B cell (primary cell): ENCODE measurements at regions not wholly inside any gene's neighbourhood (a gene's known extent, or its start where the extent isn't known, plus 50 kb on each side); places are given as distances from the start of the nearest gene placed in this dataset.
"Not testable (repeated sequence)": the region's sequence is repeated elsewhere in the genome, so short reads cannot be mapped to it uniquely, and the experiment has no call there.

Experiments
- ATAC-seq: fragments of 200-7000 bp; cut with Tn5 transposase; one replicate; pipeline ENCODE4 v1.10.0; 2021; ENCODE audit warnings: low read depth, mild to moderate bottlenecking, moderate number of reproducible peaks, moderate library complexity
- CTCF ChIA-PET: fragments of 350-600 bp; sonication (Branson Sonifier 250); formaldehyde crosslinking; loops from one replicate; lab custom pipeline; 2021; ENCODE audit warnings: antibody characterized with exemption, inconsistent platforms; lab: Charles Lee
- POLR2A ChIA-PET: fragments of 350-600 bp; sonication (Branson Sonifier 250); formaldehyde crosslinking; loops from one replicate; lab custom pipeline; 2021; ENCODE audit warnings: antibody characterized with exemption; lab: Charles Lee
- DNase-seq: peaks from one replicate; pipeline ENCODE4 v3.0.0; 2013
- H2AFZ ChIP-seq: 2 replicates; pipeline ENCODE4 v1.6.1; 2012; ENCODE audit warnings: mild to moderate bottlenecking, low read depth, low read length; ENCODE audit not compliant: insufficient read depth, poor library complexity, severe bottlenecking
- H3K27ac ChIP-seq, 2 donors: 1 replicate in 1 of 2; 2 replicates in 1 of 2; pipeline ENCODE4 v1.5.1; 2012 to 2013; ENCODE audit warnings: low read length in 2 of 2, mild to moderate bottlenecking in 2 of 2, moderate library complexity in 1 of 2
- H3K27me3 ChIP-seq, 4 experiments: fragments of 200-600 bp in 1 of 4; sonication (generic) in 1 of 4; replicated peaks in 1 of 4; 1 replicate in 2 of 4; 2 replicates in 2 of 4; pipeline versions ENCODE4 v1.6.1 to v1.7.0; 2013 to 2016; ENCODE audit warnings: low read length in 3 of 4, mild to moderate bottlenecking in 2 of 4, mixed read lengths in 1 of 4, moderate library complexity in 1 of 4; ENCODE audit not compliant: insufficient read depth in 4 of 4, control insufficient read depth in 3 of 4; ENCODE audit errors: control extremely low read depth in 1 of 4
- H3K36me3 ChIP-seq, 2 experiments: replicated peaks in 1 of 2; 1 replicate in 1 of 2; 2 replicates in 1 of 2; pipeline versions ENCODE4 v1.6.1 to v1.7.1; 2013; ENCODE audit warnings: low read length in 1 of 2; ENCODE audit not compliant: insufficient read depth in 2 of 2, control insufficient read depth in 1 of 2; ENCODE audit errors: control extremely low read depth in 1 of 2, extremely low read depth in 1 of 2
- H3K4me1 ChIP-seq, 2 donors: fragments of 200-600 bp in 1 of 2; sonication (generic) in 1 of 2; 1 replicate in 1 of 2; 2 replicates in 1 of 2; pipeline versions ENCODE4 v1.5.1 to v1.6.1; 2013 to 2017; ENCODE audit warnings: low read length in 2 of 2; ENCODE audit not compliant: control insufficient read depth in 2 of 2, insufficient read depth in 2 of 2
- H3K4me2 ChIP-seq: replicated peaks from 2 replicates; pipeline ENCODE3; 2012; ENCODE audit warnings: mild to moderate bottlenecking, low read depth, low read length; ENCODE audit not compliant: poor library complexity, severe bottlenecking
- H3K4me3 ChIP-seq, 5 experiments: fragments of 200-600 bp in 1 of 5; sonication (generic) in 1 of 5; 1 replicate in 3 of 5; 2 replicates in 2 of 5; pipeline versions ENCODE4 v1.5.1 to v1.7.0; 2011 to 2016; ENCODE audit warnings: low read length in 4 of 5, mild to moderate bottlenecking in 4 of 5, low read depth in 2 of 5, control low read depth in 1 of 5, moderate library complexity in 1 of 5; ENCODE audit not compliant: insufficient read depth in 1 of 5; ENCODE audit errors: control extremely low read depth in 1 of 5, extremely low read depth in 1 of 5
- H3K79me2 ChIP-seq: fragments of 200-600 bp; sonication (generic); one replicate; pipeline ENCODE4 v1.6.0; 2016; ENCODE audit warnings: low read length; ENCODE audit not compliant: control insufficient read depth, insufficient read depth
- H3K9ac ChIP-seq: fragments of 200-600 bp; sonication (generic); 2 replicates; pipeline ENCODE4 v1.6.1; 2017; ENCODE audit warnings: mild to moderate bottlenecking, low read length, moderate library complexity
- H3K9me3 ChIP-seq, 3 donors: one replicate each; pipeline versions ENCODE4 v1.6.1 to v1.7.1; 2013; ENCODE audit warnings: low read length in 2 of 3; ENCODE audit not compliant: control insufficient read depth in 2 of 3, insufficient read depth in 1 of 3; ENCODE audit errors: control extremely low read depth in 1 of 3
- H4K20me1 ChIP-seq: 2 replicates; pipeline ENCODE4 v1.6.0; 2012; ENCODE audit warnings: mild to moderate bottlenecking, low read length; ENCODE audit not compliant: insufficient read depth, control insufficient read depth, poor library complexity, severe bottlenecking
- H3K27ac Mint-ChIP-seq: one replicate; pipeline ENCODE4 v1.8.0; 2021; ENCODE audit warnings: mixed read lengths
- H3K27me3 Mint-ChIP-seq: one replicate; pipeline ENCODE4 v1.8.0; 2021; ENCODE audit warnings: mixed read lengths
- H3K4me1 Mint-ChIP-seq: one replicate; pipeline ENCODE4 v1.8.0; 2021; ENCODE audit warnings: mixed read lengths
- H3K4me3 Mint-ChIP-seq: one replicate; pipeline ENCODE4 v1.8.0; 2021; ENCODE audit warnings: mixed read lengths
- H3K9me3 Mint-ChIP-seq: one replicate; pipeline ENCODE4 v1.8.0; 2022; ENCODE audit warnings: mixed read lengths; ENCODE audit not compliant: insufficient read depth
- WGBS: methylation state at CpG from one replicate; pipeline ENCODE4 v1.1.5; 2013; ENCODE audit warnings: missing lambda C conversion rate; ENCODE audit not compliant: insufficient coverage; 5-methylcytosine and 5-hydroxymethylcytosine counted together
- intact Hi-C: fragments of 100-400 bp; cut with micrococcal nuclease; formaldehyde crosslinking; loops from one replicate; pipeline ENCODE4 v1.10.0; 2022

- H3K36me3 ChIP-seq, H4K20me1 ChIP-seq, H3K27me3 Mint-ChIP-seq, H3K9me3 ChIP-seq, CTCF ChIA-PET, H3K9me3 Mint-ChIP-seq, H3K27me3 ChIP-seq, H3K79me2 ChIP-seq, POLR2A ChIA-PET, H3K4me1 ChIP-seq, H3K4me2 ChIP-seq, H2AFZ ChIP-seq, DNase-seq, H3K9ac ChIP-seq, H3K4me3 Mint-ChIP-seq, H3K27ac ChIP-seq, H3K4me3 ChIP-seq, H3K27ac Mint-ChIP-seq, H3K4me1 Mint-ChIP-seq, ATAC-seq, intact Hi-C loops: not testable (repeated sequence)
- WGBS: 89% methylated on average over 6 of the region's 14 CpGs
Observed at GRCh38 chr15:85264614-85265190, 115.7 kb upstream of the AKAP13 start.

GRCh38 chr15:85267158-85267857 is 113.1 kb upstream of the AKAP13 start:
- DNase-seq, H3K9me3 ChIP-seq, H3K27me3 ChIP-seq, H3K9ac ChIP-seq, H3K4me1 ChIP-seq, intact Hi-C loops, H3K4me3 Mint-ChIP-seq, H3K4me2 ChIP-seq, POLR2A ChIA-PET, H3K4me3 ChIP-seq, H3K4me1 Mint-ChIP-seq, H4K20me1 ChIP-seq, ATAC-seq, H3K27ac Mint-ChIP-seq, H3K79me2 ChIP-seq, H3K27ac ChIP-seq, H3K27me3 Mint-ChIP-seq, CTCF ChIA-PET, H3K36me3 ChIP-seq, H2AFZ ChIP-seq, H3K9me3 Mint-ChIP-seq: not testable (repeated sequence)
- no CpG with 5 or more reads among the region's 24 CpGs for WGBS
